ENCODE measurements at regions not wholly inside any gene's neighbourhood (a gene's known extent, or its start where the extent isn't known, plus 50 kb on each side); places are given as distances from the start of the nearest gene placed in this dataset.
"Not testable (repeated sequence)": the region's sequence is repeated elsewhere in the genome, so short reads cannot be mapped to it uniquely, and the experiment has no call there.

GRCh38 chrX:118252967-118253366, 92.9 kb upstream of the WDR44 start:
- no peaks in the 10 kb centered on the region for H3K9me3 ChIP-seq (ENCODE audit: control insufficient read depth, insufficient read depth, low read length)
- H3K4me3 ChIP-seq (ENCODE audit: low read length) = no peak overlapping the region
- WGBS (ENCODE audit: insufficient coverage, insufficient read length) = no CpG with 5 or more reads among the region's 2 CpGs
- H3K36me3 ChIP-seq (ENCODE audit: control insufficient read depth, insufficient read depth, low read length) = no peaks in the 10 kb centered on the region
- no peak overlapping the region for H3K27ac ChIP-seq (ENCODE audit: low read length)
- H3K27me3 ChIP-seq (ENCODE audit: control insufficient read depth, insufficient read depth, low read length) = no peaks in the 10 kb centered on the region
- DNase-seq (ENCODE audit: low read depth, low spot score) = no peak
- H3K4me1 ChIP-seq (ENCODE audit: control insufficient read depth, insufficient read depth, low read length) = no peaks in the 10 kb centered on the region

- Histone ChIP-seq H3K36me3 (ENCODE audit: control insufficient read depth, insufficient read depth, low read length) (no peaks in the 10 kb centered on the region), H3K27me3 (ENCODE audit: control insufficient read depth, insufficient read depth, low read length) (no peaks in the 10 kb centered on the region), H3K27ac (ENCODE audit: low read length) (no peak overlapping the region), H3K4me3 (ENCODE audit: low read length) (no peak overlapping the region), H3K9me3 (ENCODE audit: control insufficient read depth, insufficient read depth, low read length) (no peaks in the 10 kb centered on the region), H3K4me1 (ENCODE audit: control insufficient read depth, insufficient read depth, low read length) (no peaks in the 10 kb centered on the region)
- DNase-seq (ENCODE audit: low read depth, low spot score) = peak; percentile 4
- no CpG with 5 or more reads among the region's 2 CpGs for WGBS (ENCODE audit: insufficient coverage, insufficient read length)
These were observed 91.3 kb upstream of the WDR44 start for GRCh38 chrX:118254611-118255010.

GRCh38 chrX:118255921-118256320, 90.0 kb upstream of the WDR44 start:
- Histone ChIP-seq H3K9me3 (ENCODE audit: control insufficient read depth, insufficient read depth, low read length) (no peaks in the 10 kb centered on the region), H3K27me3 (ENCODE audit: control insufficient read depth, insufficient read depth, low read length) (no peaks in the 10 kb centered on the region), H3K27ac (ENCODE audit: low read length) (no peak overlapping the region), H3K36me3 (ENCODE audit: control insufficient read depth, insufficient read depth, low read length) (no peaks in the 10 kb centered on the region), H3K4me3 (ENCODE audit: low read length) (no peak overlapping the region), H3K4me1 (ENCODE audit: control insufficient read depth, insufficient read depth, low read length) (no peaks in the 10 kb centered on the region)
- no peak for DNase-seq (ENCODE audit: low read depth, low spot score)

- no peaks in the 10 kb centered on the region for H3K36me3 ChIP-seq (ENCODE audit: control insufficient read depth, insufficient read depth, low read length)
- no CpG with 5 or more reads among the region's 4 CpGs for WGBS (ENCODE audit: insufficient coverage, insufficient read length)
- H3K27ac ChIP-seq (ENCODE audit: low read length) = no peak overlapping the region
- no peak overlapping the region for H3K4me3 ChIP-seq (ENCODE audit: low read length)
- H3K4me1 ChIP-seq (ENCODE audit: control insufficient read depth, insufficient read depth, low read length) = no peaks in the 10 kb centered on the region
- no peaks in the 10 kb centered on the region for H3K9me3 ChIP-seq (ENCODE audit: control insufficient read depth, insufficient read depth, low read length)
- no peaks in the 10 kb centered on the region for H3K27me3 ChIP-seq (ENCODE audit: control insufficient read depth, insufficient read depth, low read length)
- no peak for DNase-seq (ENCODE audit: low read depth, low spot score)
These were observed 88.1 kb upstream of the WDR44 start for GRCh38 chrX:118257781-118258180.

GRCh38 chrX:118259213-118259612, 86.7 kb upstream of the WDR44 start:
- Histone ChIP-seq H3K27ac (ENCODE audit: low read length) (no peak overlapping the region), H3K27me3 (ENCODE audit: control insufficient read depth, insufficient read depth, low read length) (no peaks in the 10 kb centered on the region), H3K4me3 (ENCODE audit: low read length) (no peak overlapping the region), H3K36me3 (ENCODE audit: control insufficient read depth, insufficient read depth, low read length) (no peaks in the 10 kb centered on the region), H3K9me3 (ENCODE audit: control insufficient read depth, insufficient read depth, low read length) (no peaks in the 10 kb centered on the region), H3K4me1 (ENCODE audit: control insufficient read depth, insufficient read depth, low read length) (no peaks in the 10 kb centered on the region)
- no peak for DNase-seq (ENCODE audit: low read depth, low spot score)
- WGBS (ENCODE audit: insufficient coverage, insufficient read length) = no CpG with 5 or more reads among the region's 1 CpG

GRCh38 chrX:118261151-118261550, 84.8 kb upstream of the WDR44 start:
- H3K9me3 ChIP-seq (ENCODE audit: control insufficient read depth, insufficient read depth, low read length) = no peaks in the 10 kb centered on the region
- no peaks in the 10 kb centered on the region for H3K36me3 ChIP-seq (ENCODE audit: control insufficient read depth, insufficient read depth, low read length)
- no peak for DNase-seq (ENCODE audit: low read depth, low spot score)
- no peaks in the 10 kb centered on the region for H3K27me3 ChIP-seq (ENCODE audit: control insufficient read depth, insufficient read depth, low read length)
- WGBS (ENCODE audit: insufficient coverage, insufficient read length) = no CpG with 5 or more reads among the region's 4 CpGs
- no peak overlapping the region for H3K4me3 ChIP-seq (ENCODE audit: low read length)
- H3K27ac ChIP-seq (ENCODE audit: low read length) = no peak overlapping the region
- H3K4me1 ChIP-seq (ENCODE audit: control insufficient read depth, insufficient read depth, low read length) = no peaks in the 10 kb centered on the region

GRCh38 chrX:118271775-118272174, 74.1 kb upstream of the WDR44 start:
- Histone ChIP-seq H3K4me3 (ENCODE audit: low read length) (no peak overlapping the region), H3K4me1 (ENCODE audit: control insufficient read depth, insufficient read depth, low read length) (no peaks in the 10 kb centered on the region), H3K9me3 (ENCODE audit: control insufficient read depth, insufficient read depth, low read length) (no peaks in the 10 kb centered on the region), H3K27ac (ENCODE audit: low read length) (no peak overlapping the region), H3K27me3 (ENCODE audit: control insufficient read depth, insufficient read depth, low read length) (no peaks in the 10 kb centered on the region), H3K36me3 (ENCODE audit: control insufficient read depth, insufficient read depth, low read length) (no peaks in the 10 kb centered on the region)
- WGBS (ENCODE audit: insufficient coverage, insufficient read length) = no CpG with 5 or more reads among the region's 3 CpGs
- DNase-seq (ENCODE audit: low read depth, low spot score) = no peak

- Histone ChIP-seq H3K9me3 (ENCODE audit: control insufficient read depth, insufficient read depth, low read length) (no peaks in the 10 kb centered on the region), H3K27ac (ENCODE audit: low read length) (no peak overlapping the region), H3K36me3 (ENCODE audit: control insufficient read depth, insufficient read depth, low read length) (no peaks in the 10 kb centered on the region), H3K4me3 (ENCODE audit: low read length) (no peak overlapping the region), H3K4me1 (ENCODE audit: control insufficient read depth, insufficient read depth, low read length) (no peaks in the 10 kb centered on the region), H3K27me3 (ENCODE audit: control insufficient read depth, insufficient read depth, low read length) (no peaks in the 10 kb centered on the region)
- DNase-seq (ENCODE audit: low read depth, low spot score) = no peak
These were observed 73.7 kb upstream of the WDR44 start for GRCh38 chrX:118272242-118272641.

GRCh38 chrX:118286066-118286762, 59.7 kb upstream of the WDR44 start:
- H3K27me3 ChIP-seq (ENCODE audit: control insufficient read depth, insufficient read depth, low read length) = no peaks in the 10 kb centered on the region
- H3K27ac ChIP-seq (ENCODE audit: low read length) = no peak overlapping the region
- H3K4me3 ChIP-seq (ENCODE audit: low read length) = no peak overlapping the region
- H3K9me3 ChIP-seq (ENCODE audit: control insufficient read depth, insufficient read depth, low read length) = no peaks in the 10 kb centered on the region
- H3K36me3 ChIP-seq (ENCODE audit: control insufficient read depth, insufficient read depth, low read length) = no peaks in the 10 kb centered on the region
- no CpG with 5 or more reads among the region's 4 CpGs for WGBS (ENCODE audit: insufficient coverage, insufficient read length)
- no peaks in the 10 kb centered on the region for H3K4me1 ChIP-seq (ENCODE audit: control insufficient read depth, insufficient read depth, low read length)
- DNase-seq (ENCODE audit: low read depth, low spot score) = no peak

GRCh38 chrX:118295818-118296217, 50.1 kb upstream of the WDR44 start:
- not testable (repeated sequence) for H3K4me3 ChIP-seq (ENCODE audit: low read length); H3K27ac ChIP-seq (ENCODE audit: low read length); H3K4me1 ChIP-seq (ENCODE audit: control insufficient read depth, insufficient read depth, low read length); DNase-seq (ENCODE audit: low read depth, low spot score); H3K27me3 ChIP-seq (ENCODE audit: control insufficient read depth, insufficient read depth, low read length); H3K36me3 ChIP-seq (ENCODE audit: control insufficient read depth, insufficient read depth, low read length); H3K9me3 ChIP-seq (ENCODE audit: control insufficient read depth, insufficient read depth, low read length)
- no CpG with 5 or more reads among the region's 1 CpG for WGBS (ENCODE audit: insufficient coverage, insufficient read length)

Measured in iPS DF 6.9 (cell line).